ENCODE measurements at regions not wholly inside any gene's neighbourhood (a gene's known extent, or its start where the extent isn't known, plus 50 kb on each side); places are given as distances from the start of the nearest gene placed in this dataset.

DNA sequence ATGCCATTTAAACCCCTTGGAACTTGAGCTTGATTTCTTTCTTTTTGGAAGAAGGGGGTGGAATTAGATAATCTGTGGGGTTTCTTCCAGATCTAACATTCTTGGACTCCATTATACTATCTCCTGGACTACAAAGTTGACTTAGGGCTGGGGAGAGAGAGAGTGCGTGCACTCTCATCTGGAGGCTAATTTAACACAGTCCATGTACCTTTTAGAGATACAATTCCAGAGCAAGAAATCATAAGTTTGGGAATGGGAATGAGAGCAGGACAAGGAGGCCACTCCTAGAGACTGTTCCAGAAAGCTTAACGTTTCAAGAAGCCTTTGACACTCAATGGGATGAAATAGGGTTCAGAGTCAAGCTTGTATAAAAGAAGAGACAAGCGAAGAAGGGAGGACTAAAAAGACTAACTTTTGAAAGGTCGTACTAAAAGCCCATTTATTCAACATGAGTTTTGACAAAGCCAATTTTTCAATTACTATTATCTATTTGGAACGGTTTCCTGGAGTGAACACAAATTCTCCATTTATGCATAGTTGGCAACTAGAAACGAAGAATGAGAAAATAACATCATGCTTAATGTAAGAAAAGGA lies 83.4 kb downstream of the ACTL7B start:
- no peak overlapping the region for H3K4me2 ChIP-seq (ENCODE audit: control insufficient read depth, extremely low read depth, insufficient read depth, low read depth, low read length)
- H3K9me3 ChIP-seq (ENCODE audit: control insufficient read depth, low read depth, low read length): peaks cover 2% of the 10 kb centered on the region
- no peaks in the 10 kb centered on the region for H3K79me2 ChIP-seq (ENCODE audit: control insufficient read depth, insufficient read depth, low read length)
- H3K27ac ChIP-seq (ENCODE audit: control insufficient read depth, insufficient read depth, low read length): no peak overlapping the region
- no peak overlapping the region for H3K9ac ChIP-seq (ENCODE audit: control insufficient read depth, extremely low read depth, insufficient read depth, low read length)
- H3K36me3 ChIP-seq (ENCODE audit: control insufficient read depth in 2 of 2, extremely low read depth in 1 of 2, insufficient read depth in 2 of 2, low read length in 2 of 2): no peaks in the 10 kb centered on the region
- peak overlapping the region; percentile 14 for H2AFZ ChIP-seq (ENCODE audit: control insufficient read depth, low read length)
- FAIRE-seq (no peak), DNase-seq (ENCODE audit: low read depth, low spot score) (no peak)
- H3K9me1 ChIP-seq (ENCODE audit: control insufficient read depth, extremely low read depth, insufficient read depth, low read length): no peaks in the 10 kb centered on the region
- TF ChIP-seq, protein P1, sequence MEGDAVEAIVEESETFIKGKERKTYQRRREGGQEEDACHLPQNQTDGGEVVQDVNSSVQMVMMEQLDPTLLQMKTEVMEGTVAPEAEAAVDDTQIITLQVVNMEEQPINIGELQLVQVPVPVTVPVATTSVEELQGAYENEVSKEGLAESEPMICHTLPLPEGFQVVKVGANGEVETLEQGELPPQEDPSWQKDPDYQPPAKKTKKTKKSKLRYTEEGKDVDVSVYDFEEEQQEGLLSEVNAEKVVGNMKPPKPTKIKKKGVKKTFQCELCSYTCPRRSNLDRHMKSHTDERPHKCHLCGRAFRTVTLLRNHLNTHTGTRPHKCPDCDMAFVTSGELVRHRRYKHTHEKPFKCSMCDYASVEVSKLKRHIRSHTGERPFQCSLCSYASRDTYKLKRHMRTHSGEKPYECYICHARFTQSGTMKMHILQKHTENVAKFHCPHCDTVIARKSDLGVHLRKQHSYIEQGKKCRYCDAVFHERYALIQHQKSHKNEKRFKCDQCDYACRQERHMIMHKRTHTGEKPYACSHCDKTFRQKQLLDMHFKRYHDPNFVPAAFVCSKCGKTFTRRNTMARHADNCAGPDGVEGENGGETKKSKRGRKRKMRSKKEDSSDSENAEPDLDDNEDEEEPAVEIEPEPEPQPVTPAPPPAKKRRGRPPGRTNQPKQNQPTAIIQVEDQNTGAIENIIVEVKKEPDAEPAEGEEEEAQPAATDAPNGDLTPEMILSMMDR (optimal IDR thresholded peaks at IDR 0.05 in 1 of 3, IDR thresholded peaks at IDR 0.05 in 1 of 3, conservative IDR thresholded peaks at IDR 0.05 in 1 of 3; ENCODE audit: extremely low read depth in 1 of 3, insufficient read depth in 2 of 3, low read length in 3 of 3): no peak
- no peaks in the 10 kb centered on the region for H3K27me3 ChIP-seq (ENCODE audit: control insufficient read depth, extremely low read depth, insufficient read depth, low read length)
- H3K4me3 ChIP-seq (ENCODE audit: control insufficient read depth in 2 of 3, extremely low read depth in 1 of 3, insufficient read depth in 2 of 3, low read depth in 1 of 3, low read length in 3 of 3): no peak overlapping the region
- dilution Hi-C loops (cut with MboI; ENCODE audit: extremely low pct_ligation_motif_present, low sequenced_read_pairs): no loop called here
- H3K4me1 ChIP-seq (ENCODE audit: control insufficient read depth, extremely low read depth, insufficient read depth, low read length): peaks cover 8% of the 10 kb centered on the region
- no peaks in the 10 kb centered on the region for H4K20me1 ChIP-seq (ENCODE audit: control insufficient read depth, extremely low read depth, insufficient read depth, low read length)

DNA sequence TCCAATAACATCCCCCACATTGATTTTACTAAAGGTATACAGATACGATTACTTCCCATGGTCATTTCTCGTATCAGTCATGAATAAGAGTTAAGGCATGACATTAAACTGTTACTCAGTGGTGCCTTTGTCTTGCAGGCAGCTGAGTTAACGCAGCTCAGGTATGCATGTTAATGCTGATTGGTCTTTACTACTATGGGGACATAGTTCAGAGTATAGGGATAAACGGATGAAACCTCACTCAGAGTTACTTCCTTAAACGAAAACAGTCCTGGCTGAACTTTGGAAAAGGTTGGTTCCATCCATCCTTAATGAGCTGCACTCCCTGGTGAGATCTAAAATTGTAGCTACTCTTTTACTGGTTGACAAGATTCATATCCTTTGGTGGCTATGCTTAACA lies 87.0 kb downstream of the ACTL7B start:
- Histone ChIP-seq H3K27me3 (ENCODE audit: control insufficient read depth, extremely low read depth, insufficient read depth, low read length) (no peaks in the 10 kb centered on the region), H2AFZ (ENCODE audit: control insufficient read depth, low read length) (no peak overlapping the region), H3K79me2 (ENCODE audit: control insufficient read depth, insufficient read depth, low read length) (no peaks in the 10 kb centered on the region), H3K4me2 (ENCODE audit: control insufficient read depth, extremely low read depth, insufficient read depth, low read depth, low read length) (no peak overlapping the region), H3K4me3 (ENCODE audit: control insufficient read depth in 2 of 3, extremely low read depth in 1 of 3, insufficient read depth in 2 of 3, low read depth in 1 of 3, low read length in 3 of 3) (no peak overlapping the region), H3K36me3 (ENCODE audit: control insufficient read depth in 2 of 2, extremely low read depth in 1 of 2, insufficient read depth in 2 of 2, low read length in 2 of 2) (no peaks in the 10 kb centered on the region), H3K27ac (ENCODE audit: control insufficient read depth, insufficient read depth, low read length) (no peak overlapping the region), H3K9ac (ENCODE audit: control insufficient read depth, extremely low read depth, insufficient read depth, low read length) (no peak overlapping the region), H4K20me1 (ENCODE audit: control insufficient read depth, extremely low read depth, insufficient read depth, low read length) (no peaks in the 10 kb centered on the region), H3K9me3 (ENCODE audit: control insufficient read depth, low read depth, low read length) (peaks cover 2% of the 10 kb centered on the region), H3K4me1 (ENCODE audit: control insufficient read depth, extremely low read depth, insufficient read depth, low read length) (no peaks in the 10 kb centered on the region), H3K9me1 (ENCODE audit: control insufficient read depth, extremely low read depth, insufficient read depth, low read length) (no peaks in the 10 kb centered on the region)
- TF ChIP-seq, protein P1 (optimal IDR thresholded peaks at IDR 0.05 in 1 of 3, IDR thresholded peaks at IDR 0.05 in 1 of 3, conservative IDR thresholded peaks at IDR 0.05 in 1 of 3; ENCODE audit: extremely low read depth in 1 of 3, insufficient read depth in 2 of 3, low read length in 3 of 3): no peak
- TF ChIP-seq EZH2 (IDR thresholded peaks at IDR 0.05; ENCODE audit: low read length): no peak
- dilution Hi-C loops (cut with MboI; ENCODE audit: extremely low pct_ligation_motif_present, low sequenced_read_pairs): no loop called here
- FAIRE-seq (no peak), DNase-seq (ENCODE audit: low read depth, low spot score) (no peak)

Data from keratinocyte (primary cell).